ENCODE measurements at regions not wholly inside any gene's neighbourhood (a gene's known extent, or its start where the extent isn't known, plus 50 kb on each side); places are given as distances from the start of the nearest gene placed in this dataset.
A peak's percentile ranks its signal among the peaks of the same experiment; 100 is the strongest.

GRCh38 chrX:42565739-42566138 lies 212.2 kb downstream of the PPP1R2C start:
- H3K27ac ChIP-seq (replicated peaks) = no peak overlapping the region
- DNase-seq (ENCODE audit: low read depth in 1 of 2, low spot score in 1 of 2) = no peak
- no peak for TF ChIP-seq REST (IDR thresholded peaks at IDR 0.05; ENCODE audit: insufficient replicate concordance, low read depth)
- peak; percentile 94 for TF ChIP-seq SPI1 (IDR thresholded peaks at IDR 0.05; ENCODE audit: borderline replicate concordance, low read depth)
- no peak overlapping the region for H3K4me3 ChIP-seq (replicated peaks; ENCODE audit: insufficient read depth, low read length)
- no peaks in the 10 kb centered on the region for H3K27me3 ChIP-seq (ENCODE audit: insufficient read depth, poor library complexity, severe bottlenecking)

- Histone ChIP-seq H3K27ac (replicated peaks) (no peak overlapping the region), H3K27me3 (ENCODE audit: insufficient read depth, poor library complexity, severe bottlenecking) (no peaks in the 10 kb centered on the region), H3K4me3 (replicated peaks; ENCODE audit: insufficient read depth, low read length) (no peak overlapping the region)
- TF ChIP-seq POLR2AphosphoS5 (IDR thresholded peaks at IDR 0.05; ENCODE audit: low read depth) (no peak), REST (IDR thresholded peaks at IDR 0.05; ENCODE audit: insufficient replicate concordance, low read depth) (peak; percentile 82)
- no peak for DNase-seq (ENCODE audit: low read depth in 1 of 2, low spot score in 1 of 2)
Observed at GRCh38 chrX:42546800-42547199, 231.2 kb downstream of the PPP1R2C start.

GRCh38 chrX:42544883-42545282 lies 233.1 kb downstream of the PPP1R2C start:
- H3K27me3 ChIP-seq (ENCODE audit: insufficient read depth, poor library complexity, severe bottlenecking) = no peaks in the 10 kb centered on the region
- no peak for TF ChIP-seq POLR2AphosphoS5 (IDR thresholded peaks at IDR 0.05; ENCODE audit: low read depth)
- TF ChIP-seq CTCF (IDR thresholded peaks at IDR 0.05; ENCODE audit: insufficient read depth, low read length) = no peak
- TF ChIP-seq GABPA (IDR thresholded peaks at IDR 0.05; ENCODE audit: low read depth) = no peak
- no peak for TF ChIP-seq REST (IDR thresholded peaks at IDR 0.05; ENCODE audit: insufficient replicate concordance, low read depth)
- no peak for TF ChIP-seq SPI1 (IDR thresholded peaks at IDR 0.05; ENCODE audit: borderline replicate concordance, low read depth)

GRCh38 chrX:42541554-42541953 lies 236.4 kb downstream of the PPP1R2C start:
- no peaks in the 10 kb centered on the region for H3K27me3 ChIP-seq (ENCODE audit: insufficient read depth, poor library complexity, severe bottlenecking)
- no peak overlapping the region for H3K4me3 ChIP-seq (replicated peaks; ENCODE audit: insufficient read depth, low read length)
- no peak for TF ChIP-seq CTCF (IDR thresholded peaks at IDR 0.05; ENCODE audit: insufficient read depth, low read length)
- TF ChIP-seq GABPA (IDR thresholded peaks at IDR 0.05; ENCODE audit: low read depth) = no peak
- TF ChIP-seq SPI1 (IDR thresholded peaks at IDR 0.05; ENCODE audit: borderline replicate concordance, low read depth) = no peak
- no peak for TF ChIP-seq POLR2AphosphoS5 (IDR thresholded peaks at IDR 0.05; ENCODE audit: low read depth)
- TF ChIP-seq REST (IDR thresholded peaks at IDR 0.05; ENCODE audit: insufficient replicate concordance, low read depth) = no peak
- DNase-seq (ENCODE audit: low read depth in 1 of 2, low spot score in 1 of 2) = no peak
- H3K27ac ChIP-seq (replicated peaks) = no peak overlapping the region

More at GRCh38 chrX:42544883-42545282, 233.1 kb downstream of the PPP1R2C start:
- no peak for DNase-seq (ENCODE audit: low read depth in 1 of 2, low spot score in 1 of 2)
- Histone ChIP-seq H3K4me3 (replicated peaks; ENCODE audit: insufficient read depth, low read length) (no peak overlapping the region), H3K27ac (replicated peaks) (no peak overlapping the region)
